ENCODE measurements at regions not wholly inside any gene's neighbourhood (a gene's known extent, or its start where the extent isn't known, plus 50 kb on each side); places are given as distances from the start of the nearest gene placed in this dataset.
"Not testable (repeated sequence)": the region's sequence is repeated elsewhere in the genome, so short reads cannot be mapped to it uniquely, and the experiment has no call there.

DNA sequence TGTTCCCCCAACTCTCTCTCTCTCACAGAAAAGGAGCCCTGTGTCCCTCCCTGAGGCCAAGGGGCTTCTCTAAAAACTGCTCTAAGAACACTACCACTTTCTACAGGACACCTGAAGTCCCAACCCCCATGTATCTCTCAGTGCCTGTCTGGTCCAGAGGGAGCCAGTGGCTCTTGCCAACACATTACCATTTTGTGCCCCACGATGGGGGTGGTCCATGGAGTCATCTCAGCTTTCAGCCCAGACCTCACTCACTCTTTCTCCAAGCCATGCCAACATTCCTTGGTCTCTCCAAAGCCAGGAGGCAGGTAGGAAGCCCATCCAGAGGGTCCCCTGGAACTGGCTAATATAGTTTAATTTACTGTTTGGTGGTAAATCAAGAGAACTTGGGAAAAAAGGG, 962.1 kb upstream of the DEFB115 start:
- DNase-seq (ENCODE audit: low read depth in 2 of 2, low spot score in 1 of 2), result not testable (repeated sequence)

DNA sequence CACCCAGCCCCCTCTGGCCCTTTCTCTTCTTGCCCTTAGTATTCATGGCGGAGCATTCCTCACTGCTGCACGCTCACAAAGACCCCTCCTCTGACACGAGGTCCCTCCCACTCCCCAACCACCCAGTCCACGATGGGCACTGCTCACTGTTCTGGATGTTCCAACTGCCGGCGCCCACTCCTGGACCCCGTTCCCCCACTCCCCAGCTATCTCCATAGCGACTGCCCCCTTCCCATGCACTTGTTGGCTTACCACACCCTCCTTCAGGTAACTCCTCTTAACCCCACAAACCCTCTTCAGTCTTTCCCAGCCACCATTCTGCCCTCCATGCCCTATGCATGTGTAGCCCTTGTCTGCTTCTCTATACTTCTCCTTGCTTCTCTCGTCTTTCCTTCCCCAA, 961.5 kb upstream of the DEFB115 start:
- not testable (repeated sequence) for DNase-seq (ENCODE audit: low read depth in 2 of 2, low spot score in 1 of 2)

DNA sequence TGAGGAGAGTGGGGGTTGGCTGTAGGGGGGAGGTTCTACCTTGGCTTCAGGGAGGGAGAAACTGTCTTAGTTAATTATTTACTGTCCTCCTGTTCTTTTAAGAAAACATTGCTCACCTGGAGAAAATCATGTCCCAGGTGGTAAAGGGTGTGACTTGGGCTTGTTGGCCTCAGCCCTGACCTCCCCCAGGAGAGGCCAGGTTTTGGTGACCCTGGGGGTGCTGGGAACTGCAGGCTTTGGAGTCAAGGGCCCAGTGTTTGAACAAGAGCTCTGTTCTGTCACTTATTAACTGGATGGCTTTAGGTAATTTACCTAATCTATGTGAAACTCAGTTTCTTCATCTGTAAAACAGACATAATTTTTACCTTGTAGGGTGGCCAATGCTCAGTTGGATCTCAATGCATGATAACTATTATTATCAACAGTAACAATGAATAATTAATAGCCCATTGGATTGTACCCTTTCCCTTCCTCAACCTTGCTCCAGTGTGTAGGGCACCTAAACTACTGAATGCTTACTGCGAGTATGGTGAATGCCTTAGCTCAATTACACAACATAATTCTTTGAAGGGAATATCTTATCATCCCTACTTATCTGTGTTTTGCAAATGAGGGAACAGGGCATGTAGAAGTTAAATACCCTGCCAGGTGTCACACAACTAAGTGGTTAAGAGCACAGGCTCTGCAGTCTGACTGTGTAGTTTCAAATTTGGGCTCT, 959.4 kb upstream of the DEFB115 start:
- DNase-seq (ENCODE audit: low read depth in 2 of 2, low spot score in 1 of 2), result not testable (repeated sequence)

DNA sequence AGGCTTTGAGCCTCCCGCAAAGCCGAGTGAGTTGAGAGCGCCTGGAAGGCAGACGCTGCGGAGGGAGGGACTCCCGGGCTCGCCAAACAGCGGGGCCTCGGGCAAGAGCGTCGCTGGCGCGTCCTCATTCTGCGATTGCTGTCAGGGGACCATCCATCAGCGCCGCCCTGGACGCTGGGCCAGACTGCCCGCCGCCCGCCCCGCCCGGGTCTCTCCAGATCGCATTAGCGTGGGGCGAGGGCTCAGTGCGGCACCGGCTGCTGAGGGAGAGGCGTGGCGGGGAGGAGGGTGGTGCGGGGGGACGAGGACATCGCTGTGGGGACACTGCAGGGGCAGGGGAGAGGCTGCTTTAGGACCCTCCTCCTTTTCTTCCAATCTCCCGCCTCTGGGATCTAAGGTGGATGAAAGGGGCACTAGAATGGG, 957.2 kb upstream of the DEFB115 start:
- not testable (repeated sequence) for DNase-seq (ENCODE audit: low read depth in 2 of 2, low spot score in 1 of 2)

DNA sequence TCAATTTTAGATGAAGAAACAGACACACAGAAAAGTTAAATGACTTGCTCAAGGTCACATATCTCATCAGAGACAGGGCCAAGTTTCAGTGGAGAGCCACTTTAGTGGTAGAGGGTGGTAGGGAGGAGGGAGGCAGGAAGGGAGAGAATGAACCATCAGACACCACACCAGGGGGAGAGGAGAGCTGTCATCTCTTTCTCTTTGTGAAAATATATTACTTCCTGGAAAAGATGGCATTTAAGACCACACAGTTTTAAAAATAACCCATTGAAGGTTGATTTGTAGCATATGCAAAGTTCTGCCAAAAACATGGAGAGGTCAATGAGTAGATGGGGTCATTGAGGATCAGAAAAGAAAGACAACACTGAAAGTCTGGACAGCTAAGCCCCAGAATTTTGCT, 954.7 kb upstream of the DEFB115 start:
- not testable (repeated sequence) for DNase-seq (ENCODE audit: low read depth in 2 of 2, low spot score in 1 of 2)

DNA sequence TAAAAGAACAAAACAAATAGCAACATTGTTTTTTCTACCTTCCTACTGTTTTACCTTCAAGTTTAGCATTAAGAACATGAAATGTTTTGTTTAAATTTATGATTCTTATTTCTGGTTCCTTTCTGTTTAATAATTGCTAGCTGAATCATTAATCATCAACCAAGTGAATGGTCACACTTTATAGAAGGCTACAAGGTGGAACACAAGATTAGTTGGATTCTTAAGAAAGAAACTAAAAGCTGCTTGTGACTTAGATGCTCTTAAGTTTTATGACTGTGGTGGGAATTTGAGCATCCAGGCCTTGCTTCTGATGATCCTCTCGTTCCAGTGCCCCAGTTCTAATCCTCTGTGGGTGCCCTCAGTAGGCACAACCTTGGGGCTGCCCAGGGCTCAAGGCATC, 947.5 kb upstream of the DEFB115 start:
- DNase-seq (ENCODE audit: low read depth in 2 of 2, low spot score in 1 of 2), result not testable (repeated sequence)

DNA sequence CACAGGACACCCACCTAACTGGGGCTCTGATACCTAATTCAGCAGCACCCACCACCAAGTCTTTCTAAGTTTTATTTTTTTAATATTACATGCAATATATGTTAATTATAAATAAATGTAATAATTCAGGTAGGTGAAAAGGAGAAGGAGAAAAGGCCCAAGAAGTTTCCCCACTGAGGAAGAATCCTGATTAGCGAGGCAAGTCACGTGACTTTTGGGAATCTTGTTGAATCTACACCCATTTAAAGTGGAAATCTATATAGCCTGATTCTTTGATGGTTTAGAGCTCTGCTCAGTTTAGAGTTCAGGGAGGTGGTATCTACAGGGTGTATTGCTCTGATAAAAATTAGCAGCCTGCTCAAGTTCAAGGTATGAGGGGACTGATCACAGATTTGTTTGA, 947.1 kb upstream of the DEFB115 start:
- not testable (repeated sequence) for DNase-seq (ENCODE audit: low read depth in 2 of 2, low spot score in 1 of 2)

DNA sequence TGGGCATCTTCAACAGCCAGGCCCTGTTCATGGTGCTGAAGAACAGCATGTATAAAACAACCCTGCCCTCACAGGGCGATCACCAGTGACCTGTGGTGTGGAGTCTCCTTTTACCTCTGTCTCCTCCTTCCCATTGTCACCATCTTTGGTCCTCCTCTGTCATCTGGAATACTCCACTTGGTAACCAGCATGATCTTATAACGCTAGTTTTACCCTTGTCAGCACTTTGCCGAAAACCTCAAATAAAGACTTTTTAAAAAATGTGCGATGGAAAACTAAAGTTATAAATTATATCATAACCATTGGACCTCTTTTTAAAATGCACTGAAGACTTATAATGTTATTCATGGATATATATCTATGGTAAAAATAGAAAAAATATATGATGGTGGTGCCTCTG, 945.2 kb upstream of the DEFB115 start:
- DNase-seq (ENCODE audit: low read depth in 2 of 2, low spot score in 1 of 2), result not testable (repeated sequence)

DNA sequence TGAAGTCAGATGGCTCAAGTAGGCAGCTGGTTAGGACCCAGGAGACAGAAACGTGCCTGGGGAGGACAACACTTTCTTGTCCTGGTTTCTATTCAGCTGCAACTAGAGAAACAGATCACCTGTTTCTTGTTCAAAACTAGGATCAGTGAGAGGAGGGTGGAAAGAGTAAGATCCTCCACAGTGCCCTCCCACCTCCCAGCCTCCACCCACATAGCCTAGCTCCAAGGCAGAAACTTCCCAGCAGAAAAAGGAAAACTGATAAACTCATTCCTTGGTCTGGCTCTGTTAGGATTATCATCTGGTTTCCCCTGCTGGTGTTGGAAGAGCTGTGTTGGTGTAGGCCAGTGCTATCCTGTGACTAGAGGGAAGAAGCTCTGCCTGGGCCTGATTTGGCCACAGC, 943.8 kb upstream of the DEFB115 start:
- DNase-seq (ENCODE audit: low read depth in 2 of 2, low spot score in 1 of 2), result not testable (repeated sequence)

DNA sequence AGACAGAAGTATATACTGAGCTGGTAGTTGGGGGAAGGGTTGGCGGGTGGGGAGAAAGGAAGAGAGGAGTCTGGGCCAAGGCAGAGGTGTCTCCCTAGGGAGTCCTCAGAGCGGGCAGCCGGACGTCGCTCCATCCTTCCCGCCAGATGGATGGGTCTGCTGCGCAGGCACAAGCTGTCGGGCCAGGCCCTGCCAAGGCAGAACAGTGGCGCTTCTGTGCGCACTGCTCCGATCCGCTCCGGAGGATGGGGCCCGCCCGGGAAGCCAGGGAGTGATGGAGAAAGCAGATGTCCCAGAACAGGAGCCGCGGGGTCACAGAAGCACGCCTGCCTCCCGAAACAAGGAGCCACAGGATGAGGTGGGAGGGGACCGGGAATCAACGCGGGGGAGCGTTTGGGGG, 941.4 kb upstream of the DEFB115 start:
- DNase-seq (ENCODE audit: low read depth in 2 of 2, low spot score in 1 of 2), result not testable (repeated sequence)

DNA sequence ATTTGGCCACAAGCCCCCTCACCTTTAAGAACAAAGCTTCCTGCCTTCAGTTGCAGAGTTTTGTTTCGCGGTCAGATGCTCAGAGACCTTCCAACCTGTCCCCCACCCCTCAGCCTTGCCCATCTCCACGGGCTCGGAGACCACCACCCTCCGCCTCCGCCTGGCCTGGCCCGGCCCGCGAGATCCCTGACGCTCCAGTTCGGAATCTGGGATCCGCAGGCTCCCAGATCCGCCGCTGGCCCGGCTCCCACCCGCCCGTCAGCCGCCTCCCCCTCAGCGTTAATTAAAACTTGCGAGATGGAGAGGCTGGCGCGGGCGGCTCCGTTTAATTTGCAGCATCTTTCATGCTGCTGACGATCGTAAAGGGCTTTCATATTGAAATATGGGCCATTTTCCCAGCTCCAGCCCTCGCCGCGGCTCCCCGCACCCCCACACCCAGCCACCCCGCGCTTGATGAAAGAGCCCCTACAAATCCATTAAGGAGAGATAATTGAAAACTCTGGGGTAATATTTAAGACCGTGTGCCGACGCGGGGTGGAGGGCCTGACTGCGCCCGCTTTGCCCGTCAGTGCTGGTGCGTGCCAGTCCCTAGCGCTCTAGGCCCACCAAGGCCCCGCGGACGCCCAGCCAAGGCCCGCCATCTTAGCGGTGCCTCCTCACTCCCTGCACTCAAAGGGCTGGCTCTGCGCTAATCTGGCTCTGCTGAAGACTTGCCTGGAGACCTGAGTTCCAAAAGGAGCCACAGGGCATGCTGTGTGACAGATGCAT, 940.7 kb upstream of the DEFB115 start:
- not testable (repeated sequence) for DNase-seq (ENCODE audit: low read depth in 2 of 2, low spot score in 1 of 2)

DNA sequence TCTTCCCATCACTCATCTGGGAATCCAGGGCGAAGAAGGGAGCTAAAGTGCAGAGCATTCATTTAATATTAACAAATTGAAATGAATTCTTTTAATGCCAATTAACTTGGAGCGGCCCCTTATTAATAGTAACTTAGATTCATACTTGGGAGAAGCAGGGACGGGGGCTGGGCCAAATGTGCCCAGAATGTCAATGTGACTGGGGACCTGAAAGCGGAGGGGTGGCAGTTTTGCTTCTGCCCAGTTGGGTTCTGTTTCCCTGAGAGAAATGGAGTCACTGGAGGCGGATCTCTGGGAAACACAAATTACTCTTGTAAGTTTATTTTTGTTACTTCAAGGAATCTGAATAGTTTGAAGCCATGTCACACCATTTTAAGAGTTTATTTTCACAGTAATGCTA, 923.7 kb upstream of the DEFB115 start:
- not testable (repeated sequence) for DNase-seq (ENCODE audit: low read depth in 2 of 2, low spot score in 1 of 2)

DNA sequence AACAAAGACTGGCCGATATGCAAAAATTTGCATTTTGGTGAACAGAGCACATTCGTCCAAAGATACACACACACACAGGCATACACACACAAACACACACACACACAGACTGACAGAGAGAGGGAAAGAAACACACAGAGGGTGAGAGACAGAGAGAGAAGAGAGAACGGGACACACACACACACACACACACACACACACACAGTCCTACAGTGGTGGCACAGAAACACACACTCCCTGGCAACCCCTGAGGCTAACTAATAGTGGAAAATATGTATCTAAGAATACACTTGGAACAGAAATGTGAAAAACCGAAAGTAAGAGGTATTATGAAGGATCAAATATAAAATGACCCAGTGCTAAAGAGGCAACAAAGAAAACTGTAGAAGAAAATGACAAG, 919.9 kb upstream of the DEFB115 start:
- not testable (repeated sequence) for DNase-seq (ENCODE audit: low read depth in 2 of 2, low spot score in 1 of 2)

DNA sequence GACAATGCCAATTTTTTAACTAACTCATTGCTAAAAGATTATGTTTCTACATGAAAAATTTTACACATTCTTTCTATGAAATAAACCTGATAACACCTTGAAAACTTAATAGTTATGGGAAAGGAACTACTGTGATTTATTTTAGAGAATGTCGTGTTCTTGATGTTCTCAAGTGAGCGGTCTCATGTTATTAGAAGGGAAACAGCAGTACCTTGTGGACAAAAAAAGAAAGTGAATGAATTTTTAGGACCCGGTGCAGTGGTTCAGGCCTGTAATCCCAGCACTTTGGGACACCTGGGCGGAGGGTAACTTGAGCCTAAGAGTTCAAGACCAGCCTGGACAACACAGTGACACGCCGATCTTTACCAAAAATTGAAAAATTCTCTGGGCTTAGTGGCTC, 908.5 kb upstream of the DEFB115 start:
- DNase-seq (ENCODE audit: low read depth in 2 of 2, low spot score in 1 of 2), result not testable (repeated sequence)

DNA sequence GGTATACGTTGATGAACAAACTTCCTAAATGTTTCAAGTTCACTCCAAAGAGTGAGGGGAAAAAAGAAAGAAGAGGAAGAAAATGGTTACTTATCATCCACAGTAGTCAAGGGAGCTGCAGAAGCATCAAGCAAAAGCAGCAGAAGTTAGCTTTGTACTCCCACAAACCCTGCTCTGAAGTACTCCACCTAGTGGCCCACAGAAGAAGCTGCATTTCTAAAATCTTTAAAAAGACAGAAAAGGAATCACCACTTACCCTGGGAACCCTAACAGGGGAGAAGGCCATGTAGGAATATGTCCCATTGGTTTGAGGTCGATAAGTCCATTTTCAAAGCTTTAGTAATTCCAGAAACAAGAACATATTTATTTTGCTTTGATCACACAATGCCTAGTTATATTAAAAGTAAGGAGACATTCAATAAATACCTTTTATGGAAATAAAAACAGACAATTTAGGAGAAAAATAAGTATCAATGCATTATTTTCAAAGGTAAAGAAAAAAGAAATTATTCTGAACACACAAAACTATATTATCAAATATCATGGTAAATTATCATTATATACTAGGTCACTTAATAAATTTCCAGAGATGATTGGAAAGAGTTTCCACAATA, 900.5 kb upstream of the DEFB115 start:
- DNase-seq (ENCODE audit: low read depth in 2 of 2, low spot score in 1 of 2), result not testable (repeated sequence)

DNA sequence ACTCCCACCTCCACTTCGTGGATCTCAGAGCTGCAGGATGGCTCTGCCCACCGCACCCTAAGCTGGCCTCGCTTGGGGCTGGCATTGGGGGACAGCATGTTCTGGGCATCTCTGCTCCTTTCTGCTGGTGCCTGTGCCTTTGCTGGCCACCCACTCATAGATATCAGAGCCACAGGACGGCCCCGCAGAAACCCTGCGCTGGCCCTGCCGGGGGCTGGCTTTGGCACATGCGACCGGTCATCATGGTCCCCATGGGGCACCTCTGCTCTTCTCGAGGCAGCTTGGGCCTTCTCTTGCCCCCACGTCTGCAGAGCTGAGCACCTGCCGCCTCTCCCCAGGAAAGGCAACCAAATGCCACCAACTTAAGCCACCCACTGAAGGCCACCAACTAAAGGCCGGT, 895.7 kb upstream of the DEFB115 start:
- DNase-seq (ENCODE audit: low read depth in 2 of 2, low spot score in 1 of 2), result not testable (repeated sequence)

DNA sequence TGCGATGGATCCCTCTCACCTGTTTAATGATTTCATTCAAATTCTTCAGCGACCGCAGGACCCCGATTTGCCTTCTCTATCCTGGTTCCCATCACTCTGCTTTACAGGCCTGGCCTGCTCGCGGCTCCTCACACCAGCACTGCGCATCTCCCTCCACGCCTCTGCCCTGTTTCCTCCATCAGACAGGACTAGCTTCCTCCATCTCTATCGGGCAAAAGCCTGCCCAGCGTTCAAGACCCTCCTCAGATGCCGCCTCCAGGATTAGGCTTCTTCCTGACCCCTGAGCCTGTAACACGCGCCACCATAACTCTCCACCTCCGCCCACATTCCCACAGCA, 881.1 kb upstream of the DEFB115 start:
- not testable (repeated sequence) for DNase-seq (ENCODE audit: low read depth in 2 of 2, low spot score in 1 of 2)

DNA sequence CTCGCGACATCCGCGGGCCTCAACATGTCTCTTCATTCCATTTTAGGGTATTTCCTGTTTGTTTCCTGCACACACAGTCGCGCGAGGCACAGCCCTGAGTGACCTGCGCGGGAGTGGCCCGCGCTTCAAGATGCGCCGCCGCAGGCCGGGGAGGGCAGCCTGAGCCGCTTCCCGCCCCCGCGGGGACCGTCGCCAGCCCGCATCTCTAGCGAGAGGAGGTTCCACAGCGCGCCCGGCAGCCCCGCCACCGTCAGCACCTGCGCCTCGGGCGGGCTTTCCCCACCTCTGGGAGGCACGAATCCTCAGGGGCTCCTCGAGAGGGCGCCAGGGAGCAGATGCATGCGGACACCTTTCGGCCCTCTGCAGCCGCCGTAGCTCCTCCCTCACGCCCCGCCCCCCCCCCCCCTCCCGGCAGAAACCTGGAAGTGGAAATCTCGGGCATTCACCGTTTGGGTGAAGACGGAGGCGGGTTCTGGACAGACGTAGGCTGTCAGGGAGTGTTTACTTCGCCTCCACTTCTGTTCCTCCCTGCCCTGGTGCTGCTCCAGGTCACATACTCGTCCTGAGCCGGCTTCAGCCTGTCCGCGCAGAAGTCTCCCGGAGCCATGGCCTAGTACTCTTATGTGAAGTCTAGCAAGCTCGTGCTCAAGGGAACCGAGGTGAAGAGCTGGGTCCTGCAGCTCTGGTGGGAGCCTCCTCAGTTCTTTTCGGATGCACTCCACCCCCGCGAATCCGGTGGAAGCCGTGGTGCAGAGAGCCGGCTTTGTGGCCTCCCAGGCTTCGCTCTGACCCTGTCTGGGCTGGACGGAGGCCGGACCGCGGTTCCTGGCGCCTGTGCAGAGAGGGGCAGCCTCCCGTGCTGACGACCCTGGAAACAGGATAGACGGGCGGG, 880.5 kb upstream of the DEFB115 start:
- peak; percentile 48 to 81 for DNase-seq (ENCODE audit: low read depth in 2 of 2, low spot score in 1 of 2)

DNA sequence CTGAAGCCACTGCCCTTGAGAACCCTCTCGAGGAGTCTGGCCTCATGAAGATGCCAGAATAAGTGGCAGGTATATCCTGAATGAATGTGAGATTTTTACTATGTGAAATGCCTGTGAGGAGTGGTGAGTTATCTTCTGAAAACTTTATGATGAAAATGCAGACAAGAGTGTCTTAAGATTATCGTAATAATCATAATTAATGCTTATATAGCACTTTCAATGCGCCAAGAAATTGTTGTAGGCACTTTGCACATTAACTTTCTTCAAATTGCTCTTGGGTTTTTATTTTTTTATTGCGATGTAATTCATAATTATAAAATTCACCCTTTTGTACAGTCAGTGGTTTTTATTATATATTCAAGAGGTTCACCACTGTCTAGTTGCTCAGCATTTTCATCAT, 879.1 kb upstream of the DEFB115 start:
- not testable (repeated sequence) for DNase-seq (ENCODE audit: low read depth in 2 of 2, low spot score in 1 of 2)

DNA sequence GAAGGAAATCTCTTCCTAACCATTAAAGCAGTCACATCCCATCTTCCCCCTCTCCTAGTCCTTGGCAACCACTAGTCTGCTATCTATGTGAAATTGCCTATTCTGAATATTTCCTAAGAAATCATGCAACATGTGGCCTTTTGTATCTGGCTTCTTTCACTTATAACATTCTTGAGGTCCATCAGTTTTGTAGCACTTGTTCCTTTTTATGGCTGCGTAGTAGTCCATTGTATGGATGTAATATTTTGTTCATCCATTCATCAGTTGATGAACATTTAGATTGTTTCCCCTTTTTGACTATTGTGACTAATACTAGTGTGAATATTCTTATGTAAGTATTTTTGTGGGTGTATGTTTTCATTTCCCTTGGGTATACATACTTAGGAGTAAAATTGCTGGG, 878.7 kb upstream of the DEFB115 start:
- DNase-seq (ENCODE audit: low read depth in 2 of 2, low spot score in 1 of 2), result not testable (repeated sequence)

DNA sequence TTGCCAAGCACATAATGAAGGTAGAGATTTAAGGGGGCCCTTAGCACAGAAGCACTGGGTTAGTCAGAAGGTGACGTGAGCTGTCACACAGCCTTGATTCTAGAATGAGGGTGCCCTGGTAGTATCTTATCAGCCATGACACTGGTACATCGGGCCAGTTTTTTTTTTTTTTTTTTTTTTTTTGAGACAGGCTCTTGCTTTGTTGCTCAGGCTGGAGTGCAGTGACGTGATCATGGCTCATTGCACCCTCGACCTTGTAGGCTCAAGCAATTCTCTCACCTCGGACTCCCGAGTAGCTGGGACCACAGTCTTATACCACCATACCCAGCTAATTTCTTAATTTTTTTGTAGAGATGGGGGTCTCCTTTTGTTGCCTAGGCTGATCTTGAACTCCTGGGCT, 872.6 kb upstream of the DEFB115 start:
- DNase-seq (ENCODE audit: low read depth in 2 of 2, low spot score in 1 of 2), result not testable (repeated sequence)
